ENCODE measurements at regions not wholly inside any gene's neighbourhood (a gene's known extent, or its start where the extent isn't known, plus 50 kb on each side); places are given as distances from the start of the nearest gene placed in this dataset.
A peak's percentile ranks its signal among the peaks of the same experiment; 100 is the strongest.

- Histone ChIP-seq H3K27me3 (no peaks in the 10 kb centered on the region), H3K4me1 (peaks cover 6% of the 10 kb centered on the region; the same call in 1 of the 2 replicates), H3K36me3 (no peaks in the 10 kb centered on the region), H3K4me2 (no peak overlapping the region), H3K9me3 (peaks cover 14% of the 10 kb centered on the region), H3K4me3 (no peak overlapping the region), H3K27ac (no peak overlapping the region), H3K9ac (no peak overlapping the region), H4K20me1 (no peaks in the 10 kb centered on the region)
- no peak for TF ChIP-seq Cebpa-rat (IDR thresholded peaks at IDR 0.05)
Measured at GRCh38 chr3:112751061-112751460, 95.6 kb downstream of the CD200R1L start.

- no peak for TF ChIP-seq Cebpa-rat (IDR thresholded peaks at IDR 0.05)
- Histone ChIP-seq H3K27ac (no peak overlapping the region), H3K9ac (no peak overlapping the region), H3K4me2 (no peak overlapping the region), H3K9me3 (no peaks in the 10 kb centered on the region), H3K36me3 (no peaks in the 10 kb centered on the region), H4K20me1 (no peaks in the 10 kb centered on the region), H3K4me1 (no peaks in the 10 kb centered on the region), H3K27me3 (no peaks in the 10 kb centered on the region), H3K4me3 (no peak overlapping the region)
Measured at GRCh38 chr3:112747624-112748023, 99.0 kb downstream of the CD200R1L start.

DNA sequence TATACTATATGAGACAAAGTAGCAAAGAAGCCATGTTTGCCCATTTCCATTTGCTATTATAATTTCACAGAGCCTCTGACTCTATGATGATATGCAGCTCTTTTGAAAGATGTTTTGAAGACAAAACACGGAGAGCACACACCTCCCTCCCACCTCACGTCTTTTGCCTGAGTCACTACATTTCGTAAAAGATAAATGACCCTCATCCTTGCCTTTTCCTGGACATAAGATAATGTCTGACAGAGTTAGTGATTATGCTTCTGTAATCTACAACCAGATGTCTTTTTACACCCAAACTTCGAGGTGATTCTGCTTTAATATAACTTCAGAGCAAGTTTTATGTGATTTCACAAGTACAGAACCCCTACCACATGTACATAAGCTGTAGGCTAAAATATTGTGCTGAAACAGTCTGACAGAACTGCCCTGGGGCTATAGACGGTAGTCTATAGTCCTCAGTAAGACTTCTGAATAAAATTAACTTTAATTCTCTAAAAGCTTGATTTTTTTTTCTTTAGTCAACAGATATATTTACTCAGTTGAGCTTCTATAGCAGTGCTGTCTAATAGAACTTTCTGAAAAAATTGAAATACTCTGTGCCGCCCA lies 99.9 kb downstream of the CD200R1L start:
- no peak overlapping the region for H3K9ac ChIP-seq
- H3K27ac ChIP-seq: no peak overlapping the region
- H3K4me1 ChIP-seq: no peaks in the 10 kb centered on the region
- H4K20me1 ChIP-seq: no peaks in the 10 kb centered on the region
- H3K36me3 ChIP-seq: no peaks in the 10 kb centered on the region
- no peak overlapping the region for H3K4me2 ChIP-seq
- H3K4me3 ChIP-seq: no peak overlapping the region
- no peaks in the 10 kb centered on the region for H3K9me3 ChIP-seq
- H3K27me3 ChIP-seq: no peaks in the 10 kb centered on the region
- TF ChIP-seq Cebpa-rat (IDR thresholded peaks at IDR 0.05): no peak

GRCh38 chr3:112745567-112746248 lies 101.0 kb downstream of the CD200R1L start:
- H4K20me1 ChIP-seq: no peaks in the 10 kb centered on the region
- no peaks in the 10 kb centered on the region for H3K36me3 ChIP-seq
- H3K4me1 ChIP-seq: no peaks in the 10 kb centered on the region
- H3K4me3 ChIP-seq: no peak overlapping the region
- H3K9me3 ChIP-seq: no peaks in the 10 kb centered on the region
- no peak overlapping the region for H3K9ac ChIP-seq
- TF ChIP-seq Cebpa-rat (IDR thresholded peaks at IDR 0.05): no peak
- no peak overlapping the region for H3K27ac ChIP-seq
- H3K27me3 ChIP-seq: no peaks in the 10 kb centered on the region
- no peak overlapping the region for H3K4me2 ChIP-seq

DNA sequence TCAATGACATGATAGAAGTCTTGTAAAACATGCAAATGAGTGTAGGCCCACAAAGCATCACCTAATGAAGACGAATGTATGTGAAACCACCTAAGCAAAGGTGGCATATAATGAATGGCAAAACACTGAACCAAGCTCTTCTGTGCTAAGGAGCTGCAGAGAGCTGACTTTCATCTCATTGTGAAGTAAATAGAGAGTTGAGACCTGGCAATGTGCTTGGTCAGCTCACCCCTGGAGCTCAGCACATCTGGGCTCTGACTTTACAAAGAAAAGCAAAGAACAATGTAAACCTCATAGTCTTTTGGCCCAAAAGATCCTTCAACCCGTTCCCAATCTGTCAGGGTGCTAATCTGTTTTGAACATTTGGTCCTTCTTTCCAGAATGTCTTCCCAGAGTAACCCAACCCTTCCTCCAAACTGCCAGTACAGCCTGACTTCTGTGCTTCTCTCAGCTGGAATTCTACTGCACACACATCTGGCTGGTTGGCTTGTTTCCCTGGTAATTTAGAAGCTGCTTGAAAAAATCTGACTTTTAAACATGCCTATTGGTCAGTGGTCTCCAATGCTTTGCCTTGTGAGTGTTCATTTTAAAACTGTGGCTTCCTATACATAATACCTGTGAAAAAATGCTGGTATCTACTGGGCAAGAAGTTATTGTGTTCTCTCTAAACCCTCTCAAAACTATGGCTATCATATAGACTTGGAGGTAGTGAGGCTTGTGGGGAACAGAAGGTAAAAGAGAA lies 101.7 kb downstream of the CD200R1L start:
- H3K9ac ChIP-seq: no peak overlapping the region
- H4K20me1 ChIP-seq: no peaks in the 10 kb centered on the region
- no peaks in the 10 kb centered on the region for H3K9me3 ChIP-seq
- TF ChIP-seq Cebpa-rat (IDR thresholded peaks at IDR 0.05): no peak
- no peak overlapping the region for H3K27ac ChIP-seq
- no peaks in the 10 kb centered on the region for H3K27me3 ChIP-seq
- no peak overlapping the region for H3K4me2 ChIP-seq
- no peaks in the 10 kb centered on the region for H3K36me3 ChIP-seq
- H3K4me3 ChIP-seq: no peak overlapping the region
- peaks cover under 1% of the 10 kb centered on the region for H3K4me1 ChIP-seq

DNA sequence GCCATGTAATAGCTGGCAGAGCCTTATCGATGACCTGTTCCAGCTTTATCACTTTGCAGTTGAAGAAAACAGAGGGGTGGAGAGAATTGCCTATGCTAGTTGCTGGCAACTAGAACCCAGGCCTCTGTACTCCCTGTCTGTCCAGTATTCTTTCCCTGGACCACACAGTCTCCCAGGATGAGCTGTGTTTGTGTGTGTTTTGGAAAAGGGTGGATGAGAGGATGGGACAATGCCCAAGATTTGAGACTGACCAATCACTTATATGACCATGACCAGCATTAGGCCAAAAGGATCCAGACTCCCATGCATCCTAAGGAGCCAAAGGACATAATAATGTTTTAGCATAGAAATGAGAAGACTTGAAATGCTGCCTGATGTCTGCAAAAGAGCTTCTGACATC lies 102.6 kb downstream of the CD200R1L start:
- Histone ChIP-seq H3K27ac (no peak overlapping the region), H3K36me3 (no peaks in the 10 kb centered on the region), H3K27me3 (no peaks in the 10 kb centered on the region), H3K9me3 (no peaks in the 10 kb centered on the region), H3K4me1 (peaks cover 9% of the 10 kb centered on the region), H3K9ac (no peak overlapping the region), H4K20me1 (no peaks in the 10 kb centered on the region), H3K4me3 (no peak overlapping the region), H3K4me2 (no peak overlapping the region)
- TF ChIP-seq Cebpa-rat (IDR thresholded peaks at IDR 0.05): no peak

- Histone ChIP-seq H3K4me1 (peaks cover 9% of the 10 kb centered on the region), H3K4me3 (no peak overlapping the region), H4K20me1 (no peaks in the 10 kb centered on the region), H3K4me2 (no peak overlapping the region), H3K27ac (no peak overlapping the region), H3K27me3 (no peaks in the 10 kb centered on the region), H3K9ac (no peak overlapping the region), H3K9me3 (no peaks in the 10 kb centered on the region), H3K36me3 (no peaks in the 10 kb centered on the region)
- no peak for TF ChIP-seq Cebpa-rat (IDR thresholded peaks at IDR 0.05)
Measured at GRCh38 chr3:112742934-112743333, 102.0 kb upstream of the CCDC80 start.

DNA sequence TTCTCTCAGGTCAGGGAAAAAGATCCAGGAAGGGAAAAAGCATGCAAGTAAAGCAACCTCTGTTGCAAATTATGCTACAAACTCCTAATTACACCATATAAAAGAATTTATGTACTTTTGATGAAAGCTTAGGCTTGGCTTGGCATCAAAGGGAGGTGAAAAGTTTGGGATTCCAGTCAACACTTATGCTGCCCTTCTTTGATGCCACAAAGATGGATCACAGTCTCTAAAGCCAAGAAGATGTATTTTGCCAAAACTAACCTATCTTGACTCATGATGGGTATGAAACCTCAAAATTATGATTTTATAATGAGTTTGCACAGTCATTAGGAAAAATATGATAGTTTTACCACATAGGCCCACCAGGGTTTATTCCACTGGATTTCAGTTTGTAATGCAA lies 101.0 kb upstream of the CCDC80 start:
- peaks cover 9% of the 10 kb centered on the region for H3K4me1 ChIP-seq
- no peaks in the 10 kb centered on the region for H3K9me3 ChIP-seq
- no peak for TF ChIP-seq Cebpa-rat (IDR thresholded peaks at IDR 0.05)
- H3K9ac ChIP-seq: no peak overlapping the region
- H3K4me3 ChIP-seq: no peak overlapping the region
- no peaks in the 10 kb centered on the region for H3K36me3 ChIP-seq
- no peak overlapping the region for H3K4me2 ChIP-seq
- H4K20me1 ChIP-seq: no peaks in the 10 kb centered on the region
- no peaks in the 10 kb centered on the region for H3K27me3 ChIP-seq
- no peak overlapping the region for H3K27ac ChIP-seq

- Histone ChIP-seq H3K9ac (no peak overlapping the region), H3K4me3 (no peak overlapping the region), H3K27ac (no peak overlapping the region), H3K9me3 (no peaks in the 10 kb centered on the region), H3K4me2 (no peak overlapping the region), H4K20me1 (no peaks in the 10 kb centered on the region), H3K27me3 (no peaks in the 10 kb centered on the region), H3K4me1 (peaks cover 9% of the 10 kb centered on the region), H3K36me3 (no peaks in the 10 kb centered on the region)
- TF ChIP-seq Cebpa-rat (IDR thresholded peaks at IDR 0.05): no peak
Measured at GRCh38 chr3:112740835-112741234, 99.9 kb upstream of the CCDC80 start.

DNA sequence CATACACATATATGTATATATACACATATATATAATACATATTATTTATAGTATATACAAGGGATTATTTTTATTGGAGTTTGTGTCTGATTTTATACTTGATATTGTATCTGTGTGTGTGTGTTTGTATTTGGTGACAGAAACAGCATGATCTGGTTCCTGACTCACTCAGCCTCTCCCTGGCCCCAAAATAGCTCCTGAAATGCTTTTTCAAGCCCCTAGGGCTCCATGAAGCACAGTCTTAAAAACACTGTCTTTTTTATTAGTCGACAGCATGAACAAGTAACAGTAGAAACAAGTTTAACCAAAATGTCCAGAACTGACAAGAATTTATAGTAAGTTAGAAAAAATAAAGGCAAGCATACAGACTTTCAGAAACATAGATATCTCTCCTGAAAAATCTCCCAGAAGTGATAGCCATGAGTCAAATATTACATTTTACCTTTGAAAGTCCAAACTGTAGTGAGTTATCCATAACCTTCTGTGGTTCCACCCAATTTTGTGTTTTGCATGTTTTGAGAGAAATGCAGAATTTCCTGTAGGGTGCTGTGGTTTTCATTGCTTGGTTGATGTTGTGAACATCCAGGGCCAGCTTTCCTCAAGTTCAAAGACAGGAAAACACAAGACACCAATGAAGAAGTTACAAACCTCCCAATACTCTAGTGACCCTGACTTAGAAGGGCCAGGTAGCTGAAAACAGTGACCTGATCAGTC lies 98.5 kb upstream of the CCDC80 start:
- H4K20me1 ChIP-seq: no peaks in the 10 kb centered on the region
- no peak overlapping the region for H3K27ac ChIP-seq
- H3K9me3 ChIP-seq: no peaks in the 10 kb centered on the region
- H3K4me3 ChIP-seq: no peak overlapping the region
- no peak overlapping the region for H3K9ac ChIP-seq
- no peak for TF ChIP-seq Cebpa-rat (IDR thresholded peaks at IDR 0.05)
- H3K27me3 ChIP-seq: no peaks in the 10 kb centered on the region
- no peaks in the 10 kb centered on the region for H3K36me3 ChIP-seq
- H3K4me2 ChIP-seq: peak overlapping the region; percentile 41
- H3K4me1 ChIP-seq: peaks cover 9% of the 10 kb centered on the region

All from BLaER1 (cell line).